G401 (cell line): ENCODE measurements at regions not wholly inside any gene's neighbourhood (a gene's known extent, or its start where the extent isn't known, plus 50 kb on each side); places are given as distances from the start of the nearest gene placed in this dataset.

Experiments used
- DNase-seq: peaks from one replicate; pipeline ENCODE4 v3.0.0-alpha.2; 2015; ENCODE audit warnings: low spot score
- in situ Hi-C: cut with HindIII; loops from 2 replicates; pipeline ENCODE4 v1.10.0; 2016; ENCODE audit warnings: low sequenced_read_pairs, mixed read lengths

DNA sequence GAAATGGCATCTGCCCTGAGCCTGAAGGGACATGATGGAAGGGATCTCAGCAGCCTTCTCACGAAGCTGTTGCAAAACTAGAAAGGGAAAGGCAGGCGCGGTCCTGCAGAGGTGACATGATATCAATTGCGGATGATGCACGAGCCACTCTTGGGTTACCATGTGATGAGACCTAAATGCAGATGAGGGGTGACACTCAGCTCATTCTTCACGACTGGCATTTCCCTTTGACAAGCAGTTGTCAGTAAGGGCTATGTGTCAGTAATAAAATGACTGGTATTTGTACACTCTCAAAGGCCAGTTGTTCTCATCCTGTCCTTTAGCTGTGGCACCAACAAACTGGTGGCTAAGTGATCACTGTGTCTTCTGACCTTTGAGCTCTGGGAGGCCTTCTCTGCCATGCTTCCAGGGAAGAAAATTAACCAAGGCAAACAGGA, 273.6 kb downstream of the ETAA1 start:
- in situ Hi-C loops = no loop called here
- DNase-seq = no peak

- in situ Hi-C loops = no loop called here
- DNase-seq = no peak
These were observed 274.6 kb downstream of the ETAA1 start for GRCh38 chr2:67671464-67672450.

- in situ Hi-C loops = no loop called here
These were observed 277.5 kb downstream of the ETAA1 start for GRCh38 chr2:67674668-67675067.

GRCh38 chr2:67684991-67685390, 287.9 kb downstream of the ETAA1 start:
- in situ Hi-C loops = no loop called here

More at GRCh38 chr2:67674668-67675067, 277.5 kb downstream of the ETAA1 start:
- no peak for DNase-seq

GRCh38 chr2:67686254-67686653, 289.1 kb downstream of the ETAA1 start:
- in situ Hi-C loops = no loop called here
- DNase-seq = no peak

More at GRCh38 chr2:67684991-67685390, 287.9 kb downstream of the ETAA1 start:
- DNase-seq = no peak

DNA sequence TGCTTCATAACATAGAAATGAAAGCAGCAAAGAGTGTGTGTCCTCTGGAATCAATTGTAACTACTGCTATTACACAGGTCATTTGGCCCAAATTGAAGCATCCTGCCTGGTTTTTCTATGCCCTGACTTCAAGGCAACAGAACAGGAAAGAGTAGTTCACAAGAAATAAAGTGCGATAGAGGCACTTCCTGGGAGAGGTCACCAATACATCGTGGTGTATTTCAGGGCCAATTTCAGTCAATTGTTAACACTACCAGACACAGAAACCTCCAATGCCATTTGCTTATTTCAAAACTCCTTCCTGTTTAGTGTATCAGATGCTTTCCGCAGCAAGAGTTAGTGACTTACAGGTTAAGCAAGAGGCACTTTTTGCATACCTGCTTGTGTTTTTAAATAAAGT, 292.1 kb downstream of the ETAA1 start:
- in situ Hi-C loops = no loop called here
- DNase-seq = no peak

DNA sequence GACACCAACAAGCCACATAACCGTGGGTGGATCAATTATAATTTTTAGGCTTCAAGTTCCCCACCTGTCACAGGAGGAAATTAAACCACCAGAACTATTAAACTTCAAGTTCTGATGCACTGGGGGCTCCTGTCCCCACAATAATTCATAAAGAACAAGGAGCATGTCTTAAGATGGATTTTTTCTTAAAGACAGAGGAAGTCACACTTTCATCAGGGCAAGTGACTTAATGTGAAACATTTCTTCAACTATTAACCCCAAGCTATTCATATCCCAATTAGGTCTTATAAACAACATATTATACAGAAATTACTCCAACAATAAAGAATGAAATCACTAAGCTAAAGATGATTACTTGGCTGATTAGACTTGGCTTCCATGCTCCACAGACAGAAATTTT, 292.5 kb downstream of the ETAA1 start:
- in situ Hi-C loops = no loop called here
- no peak for DNase-seq

DNA sequence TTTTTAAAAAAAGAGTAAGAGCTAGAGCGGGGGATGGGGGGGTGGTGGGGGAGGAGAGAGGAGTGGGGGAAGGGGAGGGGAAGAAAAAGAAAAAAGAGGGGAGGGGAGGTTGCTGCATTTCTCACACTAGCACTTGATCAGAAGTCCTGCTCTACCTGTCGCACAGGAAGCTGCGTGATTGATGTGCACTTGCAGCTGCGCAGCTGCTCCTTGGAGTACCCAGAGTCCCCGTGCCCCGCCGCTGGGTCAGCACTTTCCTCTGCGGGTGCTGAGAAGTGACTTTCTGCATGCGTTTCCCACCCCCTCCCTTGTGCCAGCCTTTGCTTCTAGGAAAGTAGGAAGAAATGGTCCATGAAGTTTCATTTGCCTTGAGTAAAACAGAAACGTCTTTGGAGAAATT, 297.3 kb downstream of the ETAA1 start:
- in situ Hi-C loops = no loop called here
- no peak for DNase-seq

- in situ Hi-C loops = no loop called here
- no peak for DNase-seq
These were observed 303.9 kb downstream of the ETAA1 start for GRCh38 chr2:67701011-67701410.

DNA sequence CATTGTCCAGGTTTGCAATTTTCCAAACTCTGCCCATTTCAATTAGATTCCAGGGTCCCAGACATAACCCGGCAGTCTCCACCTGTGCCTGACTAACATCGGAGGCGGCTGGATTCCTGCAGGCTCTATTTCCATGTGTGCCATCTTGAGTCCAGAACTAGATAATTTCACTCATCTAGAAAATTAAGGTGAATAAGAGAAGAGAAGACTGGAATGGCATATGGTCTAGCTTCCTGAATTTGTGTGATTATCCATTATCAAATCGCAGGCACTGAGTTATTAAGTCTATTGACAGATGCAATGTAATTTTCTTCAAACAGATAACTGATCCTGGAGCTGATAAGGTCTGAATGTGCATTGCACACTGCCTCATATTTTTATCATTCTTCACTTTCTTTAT, 305.2 kb downstream of the ETAA1 start:
- DNase-seq = no peak
- in situ Hi-C loops = no loop called here

GRCh38 chr2:67702937-67703336, 305.8 kb downstream of the ETAA1 start:
- no peak for DNase-seq
- in situ Hi-C loops = no loop called here

GRCh38 chr2:67706082-67706481, 308.9 kb downstream of the ETAA1 start:
- DNase-seq = no peak
- in situ Hi-C loops = no loop called here

DNA sequence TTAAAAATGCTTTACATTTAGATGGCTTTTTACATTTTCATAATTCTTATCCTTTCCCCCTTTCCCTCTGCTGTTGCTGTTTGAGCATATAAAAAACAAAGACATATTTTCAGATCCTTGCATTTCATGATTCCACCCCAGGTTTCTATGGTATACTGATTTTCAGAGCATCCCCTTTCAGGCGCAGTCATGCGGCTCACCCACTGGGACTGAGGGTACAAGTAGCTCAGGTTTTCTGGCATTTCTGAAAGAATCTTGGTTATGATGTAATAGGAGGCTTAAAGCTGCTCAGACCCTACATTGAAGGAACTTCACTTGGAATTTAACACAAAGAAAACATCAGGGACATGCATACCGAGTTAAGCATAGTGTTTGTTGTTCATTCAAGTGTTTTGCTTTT, 310.8 kb downstream of the ETAA1 start:
- no peak for DNase-seq
- in situ Hi-C loops = no loop called here

- in situ Hi-C loops = no loop called here
- no peak for DNase-seq
These were observed 312.7 kb downstream of the ETAA1 start for GRCh38 chr2:67709835-67710234.

DNA sequence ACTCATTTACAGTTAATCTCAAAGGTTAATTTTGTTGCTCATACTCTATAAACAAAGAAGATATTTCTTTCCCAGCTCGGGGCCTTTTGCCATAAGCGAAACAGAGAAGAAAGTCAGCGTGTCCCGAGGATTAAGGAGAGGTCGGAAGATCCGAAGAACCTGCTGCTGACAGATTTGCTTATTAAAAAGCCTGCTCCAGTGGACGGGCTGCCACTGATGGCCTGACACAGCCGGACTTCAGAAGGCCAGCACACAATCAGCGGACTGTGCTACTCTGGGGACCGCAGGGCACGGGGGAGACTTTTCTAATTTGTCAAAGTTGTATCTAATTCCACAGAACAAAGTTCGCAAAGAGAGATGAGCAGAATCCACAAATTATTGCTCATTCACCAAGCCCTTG, 315.4 kb downstream of the ETAA1 start:
- in situ Hi-C loops = no loop called here
- DNase-seq = no peak

DNA sequence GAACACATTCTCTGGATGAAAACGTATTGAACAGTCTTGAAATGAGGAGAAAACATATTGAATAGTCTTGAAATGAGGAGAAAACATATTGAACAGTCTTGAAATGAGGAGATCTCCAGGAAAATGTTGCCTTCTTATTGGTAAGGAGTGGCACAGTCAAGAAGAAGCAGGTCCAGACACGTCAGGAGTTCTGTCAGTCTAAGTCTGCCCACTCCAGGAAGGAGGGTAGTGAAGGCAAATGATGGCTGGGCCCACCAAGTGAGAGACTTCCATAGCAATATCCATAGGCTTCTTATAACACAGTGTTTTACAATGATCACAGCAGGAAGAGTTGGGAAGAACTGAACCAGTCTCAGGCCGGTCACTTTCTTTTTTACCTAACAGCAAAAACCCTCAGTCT, 316.2 kb downstream of the ETAA1 start:
- in situ Hi-C loops = no loop called here
- DNase-seq = no peak

DNA sequence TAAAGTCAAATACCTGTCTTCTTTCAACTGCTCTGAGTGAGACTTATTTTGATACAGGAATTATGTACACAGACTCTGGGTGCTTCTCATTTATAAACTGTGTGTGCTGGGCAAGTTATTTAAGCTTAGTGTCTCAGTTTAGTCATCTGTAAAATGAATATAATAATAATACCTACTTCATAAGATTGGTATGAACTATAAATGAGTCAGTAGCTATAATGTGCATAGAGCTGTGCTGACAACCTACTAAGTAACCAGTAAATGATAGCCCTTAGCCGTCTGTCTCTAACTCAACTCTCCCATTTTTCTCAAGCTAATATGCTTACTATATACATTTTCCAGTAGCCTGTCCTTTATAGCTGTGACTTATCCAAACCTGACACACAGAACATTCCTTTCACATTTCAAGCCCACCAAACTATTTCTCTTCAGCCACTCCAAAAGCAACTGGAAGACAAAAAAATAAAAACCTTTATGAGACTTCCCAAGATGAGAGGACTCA, 319.8 kb downstream of the ETAA1 start:
- in situ Hi-C loops = no loop called here
- no peak for DNase-seq

DNA sequence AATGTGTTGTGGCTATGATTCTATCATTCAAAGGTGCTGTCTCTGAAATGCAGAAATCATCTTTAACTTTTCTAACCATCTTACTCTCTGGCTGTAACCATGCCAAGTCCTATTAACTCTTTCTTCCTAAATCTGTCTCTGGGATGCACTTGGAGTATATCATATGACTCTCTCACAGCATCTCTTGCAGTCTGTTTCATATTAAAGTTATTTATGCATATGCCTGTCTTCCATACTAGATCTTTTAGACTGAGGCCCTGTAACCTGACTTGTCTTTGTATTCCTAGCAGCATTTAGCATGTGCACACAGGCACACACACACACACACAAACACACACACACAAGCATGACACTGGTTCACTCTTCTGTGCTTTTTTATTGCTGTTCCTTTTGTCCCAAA, 320.6 kb downstream of the ETAA1 start:
- DNase-seq = no peak
- in situ Hi-C loops = no loop called here

DNA sequence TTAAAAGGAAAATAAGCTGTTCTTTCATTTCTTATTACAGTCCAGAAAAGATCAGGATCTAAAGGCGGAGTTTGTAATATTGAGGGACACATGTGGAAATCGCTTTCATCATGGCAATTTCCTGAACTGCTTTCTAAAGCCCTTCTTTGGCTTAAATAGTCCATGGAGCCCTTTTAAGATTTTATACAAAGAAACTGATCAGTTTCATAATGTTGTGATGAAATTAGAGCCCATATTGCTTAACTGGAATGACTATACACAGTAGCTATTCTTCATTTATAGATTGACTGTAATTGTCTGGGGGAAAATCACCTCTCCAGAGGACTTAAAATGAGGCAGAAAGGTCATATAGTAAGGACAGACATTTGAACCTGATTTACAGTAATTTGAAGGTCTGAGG, 322.2 kb downstream of the ETAA1 start:
- DNase-seq = no peak
- in situ Hi-C loops = no loop called here

DNA sequence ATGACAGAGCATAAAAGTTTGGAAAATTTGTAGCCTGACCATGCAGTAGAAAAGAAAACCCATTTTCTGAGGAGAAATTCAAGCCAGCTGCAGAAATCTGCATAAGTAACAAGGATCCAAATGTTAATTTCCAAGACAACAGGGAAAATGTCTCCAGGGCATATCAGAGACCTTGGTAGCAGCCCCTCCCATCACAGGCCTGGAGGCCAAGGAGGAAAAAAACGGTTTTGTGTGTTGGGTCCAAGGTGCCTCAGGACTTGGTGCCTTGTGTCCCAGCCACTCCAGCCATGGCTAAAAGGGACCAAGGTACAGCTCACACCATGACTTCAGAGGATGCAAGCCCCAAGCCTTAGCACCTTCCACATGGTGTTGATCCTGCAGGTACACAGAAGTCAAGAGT, 324.4 kb downstream of the ETAA1 start:
- in situ Hi-C loops = no loop called here
- no peak for DNase-seq

DNA sequence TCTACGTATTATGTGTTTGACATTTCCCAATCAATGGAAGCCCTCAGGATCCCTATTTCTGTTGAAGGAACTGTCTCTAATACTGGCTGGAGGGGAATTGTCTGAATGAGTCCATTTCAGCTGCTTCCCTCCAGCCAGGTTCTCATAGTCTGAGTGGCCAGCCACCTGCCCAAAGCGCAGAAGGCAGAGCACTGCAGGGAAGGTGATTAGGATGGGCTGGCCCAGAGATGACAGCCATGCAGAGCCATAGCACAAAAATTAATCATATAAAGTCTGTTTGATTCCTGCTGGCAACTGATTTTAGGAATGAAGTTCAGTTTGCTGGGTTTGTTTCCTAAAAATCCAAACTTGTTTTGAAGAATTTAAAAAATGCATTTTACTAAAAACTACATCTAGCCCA, 327.1 kb downstream of the ETAA1 start:
- in situ Hi-C loops = no loop called here
- DNase-seq = no peak
